22Rv1 (cell line): ENCODE measurements at regions not wholly inside any gene's neighbourhood (a gene's known extent, or its start where the extent isn't known, plus 50 kb on each side); places are given as distances from the start of the nearest gene placed in this dataset.

Experiments
- H3K27ac ChIP-seq: fragments of 450-650 bp; 2 replicates; pipeline ENCODE4 v1.5.1; 2017
- CTCF ChIP-seq: fragments of 450-650 bp; IDR thresholded peaks from 2 replicates; pipeline ENCODE4 v1.5.1; 2017; ENCODE audit warnings: mild to moderate bottlenecking
- ZFX ChIP-seq: fragments of 450-650 bp; IDR thresholded peaks from 2 replicates; pipeline ENCODE4 v1.6.1; 2017; ENCODE audit warnings: antibody characterized with exemption, borderline replicate concordance

GRCh38 chr20:50282592-50283241 is 92.1 kb downstream of the CEBPB start:
- H3K27ac ChIP-seq = no peak overlapping the region
- TF ChIP-seq CTCF (no peak), ZFX (no peak)

- H3K27ac ChIP-seq = no peak overlapping the region
- no peak for TF ChIP-seq ZFX
- TF ChIP-seq CTCF = no peak
These were observed 92.7 kb downstream of the CEBPB start for GRCh38 chr20:50283370-50283769.

- H3K27ac ChIP-seq = no peak overlapping the region
- TF ChIP-seq ZFX (no peak), CTCF (no peak)
These were observed 93.5 kb downstream of the CEBPB start for GRCh38 chr20:50283922-50284810.

GRCh38 chr20:50284811-50285375 is 94.3 kb downstream of the CEBPB start:
- no peak overlapping the region for H3K27ac ChIP-seq
- TF ChIP-seq CTCF (no peak), ZFX (no peak)

GRCh38 chr20:50285376-50286173 is 94.9 kb downstream of the CEBPB start:
- TF ChIP-seq CTCF (no peak), ZFX (no peak)
- no peak overlapping the region for H3K27ac ChIP-seq

GRCh38 chr20:50286174-50286511 is 95.5 kb downstream of the CEBPB start:
- TF ChIP-seq CTCF = no peak
- TF ChIP-seq ZFX = no peak
- H3K27ac ChIP-seq = no peak overlapping the region

- no peak overlapping the region for H3K27ac ChIP-seq
These were observed 96.0 kb downstream of the CEBPB start for GRCh38 chr20:50286609-50287008.

More at GRCh38 chr20:50286609-50287008, 96.0 kb downstream of the CEBPB start:
- TF ChIP-seq CTCF (no peak), ZFX (no peak)
